Heart right ventricle (tissue), 16 donors: ENCODE measurements at regions not wholly inside any gene's neighbourhood (a gene's known extent, or its start where the extent isn't known, plus 50 kb on each side); places are given as distances from the start of the nearest gene placed in this dataset.
A peak's percentile ranks its signal among the peaks of the same experiment; 100 is the strongest.

Experiments
- ATAC-seq, 8 donors: fragments of 200-7000 bp; cut with Tn5 transposase; one replicate each; pipeline ENCODE4 v1.9.1; 2020; ENCODE audit warnings: mild to moderate bottlenecking in 8 of 8, moderate library complexity in 8 of 8, moderate number of reproducible peaks in 1 of 8
- DNase-seq, 2 donors: peaks; one replicate each; pipeline ENCODE4 v3.0.0-alpha.2; 2020
- H3K27ac ChIP-seq, 10 donors: fragments of 200-600 bp; sonication (generic) in 2 of 10; one replicate each; pipeline versions ENCODE4 v1.5.0 to v1.8.0; 2020 to 2022; ENCODE audit warnings: mild to moderate bottlenecking in 3 of 10
- H3K27me3 ChIP-seq, 7 donors: fragments of 200-600 bp; one replicate each; pipeline ENCODE4 v1.8.0; 2021 to 2022; ENCODE audit warnings: mild to moderate bottlenecking in 2 of 7
- H3K36me3 ChIP-seq, 9 donors: fragments of 200-600 bp; sonication (generic) in 1 of 9; one replicate each; pipeline versions ENCODE4 v1.5.0 to v1.8.0; 2020 to 2022; ENCODE audit warnings: mild to moderate bottlenecking in 2 of 9
- H3K4me1 ChIP-seq, 9 donors: fragments of 200-600 bp; sonication (generic) in 1 of 9; one replicate each; pipeline versions ENCODE4 v1.5.0 to v1.8.0; 2020 to 2022; ENCODE audit warnings: mild to moderate bottlenecking in 4 of 9
- H3K4me3 ChIP-seq, 10 donors: fragments of 200-600 bp; sonication (generic) in 2 of 10; one replicate each; pipeline versions ENCODE4 v1.5.0 to v1.8.0; 2020 to 2022; ENCODE audit warnings: mild to moderate bottlenecking in 7 of 10, moderate library complexity in 2 of 10
- H3K9me3 ChIP-seq, 11 donors: fragments of 200-600 bp in 10 of 11; sonication (generic) in 2 of 11; one replicate each; pipeline versions ENCODE4 v1.5.0 to v1.8.0; 2013 to 2022; ENCODE audit warnings: mild to moderate bottlenecking in 2 of 11, control low read depth in 1 of 11, moderate library complexity in 1 of 11
- whole genome bisulfite sequencing, 2 donors: extraction: QIAGEN DNeasy Blood & Tissue Kit; methylation state at CpG; one replicate each; pipeline ENCODE4 v1.1.7; 2013; ENCODE audit warnings: inconsistent platforms in 1 of 2; 5-methylcytosine and 5-hydroxymethylcytosine counted together
- intact Hi-C, 10 donors: fragments of 100-400 bp; cut with DNase I; formaldehyde crosslinking; loops; one replicate each; pipeline versions ENCODE4 v1.11.1 to v1.14.2; 2022
- TF ChIP-seq, protein P1 (sequence below), 9 donors: fragments of 200-600 bp; sonication (generic) in 2 of 9; IDR thresholded peaks; one replicate each; pipeline versions ENCODE4 v1.5.0 to v1.8.0; 2021 to 2022; ENCODE audit warnings: antibody characterized with exemption in 9 of 9, mild to moderate bottlenecking in 5 of 9, moderate library complexity in 1 of 9
- donor health status: Arrhythmogenic right ventricular cardiomyopathy.
- donor health status: ischemic (EF 13 %, LVEDD 7.1; RV severe dilation, severe dysfunction).
- donor health status: healthy with polysubstance abuse.
- donor health status: DM: no; HTN: yes; CAD: no.
- donor health status: DM: no; HTN: no; CAD: no.
- donor health status: ischemic (EF 25% LVEDD 6.9; RV normal size, moderate dysfunction).
- donor health status: ischemic (EF 25% LVEDD 5.7; RV mildly dilated, moderate dysfunction).
- donor health status: healthy.
- donor health status: DM: yes; HTN: yes; CAD: no.
- donor health status: Ischemic cardiomyopathy.
- donor health status: ischemic (EF 35%, LVEDD 5.7; RV mildly dilated, moderate dysfunction).
- donor health status: nonischemic (EF 11% LVEDD 7.7; RV severe dilation, severe dysfunction).
- donor health status: DM: yes; HTN: yes; CAD: no.
- donor health status: PGD.
- donor health status: ischemic (EF 29% LVEDD 5.4; RV normal size, mild dysfunction).
- donor health status: nonischemic (EF 23%, LVEDD 6.1; RV moderate dilation, normal function).

DNA sequence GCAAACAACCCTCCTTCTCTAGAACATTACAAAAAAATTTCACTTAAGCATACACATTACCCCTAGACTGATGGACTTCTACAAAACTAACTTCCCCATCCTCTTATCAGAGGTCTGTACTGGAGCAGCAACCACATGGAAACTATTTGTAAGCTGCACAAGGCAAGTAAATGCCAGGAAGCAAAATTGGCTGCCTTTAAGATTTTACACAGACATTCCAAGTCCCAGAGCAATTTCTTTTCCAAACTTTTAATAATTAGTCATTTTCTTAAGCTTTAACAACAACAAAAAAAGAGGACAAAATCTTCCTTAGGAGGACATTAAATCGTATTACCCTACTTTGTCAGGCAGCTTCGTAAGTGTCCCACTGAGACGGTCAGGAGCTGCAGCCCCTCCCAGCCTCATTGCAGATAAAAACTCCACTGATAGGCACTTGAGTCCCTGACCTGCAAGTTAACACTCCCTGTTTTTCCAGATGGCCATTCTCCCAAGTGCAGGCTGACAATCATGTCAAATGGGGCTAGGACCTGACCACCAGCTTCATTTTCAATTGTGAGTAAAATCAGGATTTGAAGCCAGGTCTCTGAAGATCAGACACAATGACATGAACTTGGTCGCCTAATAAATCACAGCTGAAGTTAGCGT lies 680.1 kb downstream of the DIAPH3 start:
- Histone ChIP-seq H3K27me3 (no peaks in the 10 kb centered on the region), H3K36me3 (no peaks in the 10 kb centered on the region), H3K4me3 (no peak overlapping the region), H3K4me1 (peaks cover 2 to 55% (median 28%) of the 10 kb centered on the region in 9 donors), H3K9me3 (no peaks in the 10 kb centered on the region), H3K27ac (peak overlapping the region in 8 of 10 donors; percentile 11 to 69 (median 54))
- 14 to 20% methylated on average over 5 of the region's 5 CpGs for WGBS, 2 donors
- TF ChIP-seq, protein P1, sequence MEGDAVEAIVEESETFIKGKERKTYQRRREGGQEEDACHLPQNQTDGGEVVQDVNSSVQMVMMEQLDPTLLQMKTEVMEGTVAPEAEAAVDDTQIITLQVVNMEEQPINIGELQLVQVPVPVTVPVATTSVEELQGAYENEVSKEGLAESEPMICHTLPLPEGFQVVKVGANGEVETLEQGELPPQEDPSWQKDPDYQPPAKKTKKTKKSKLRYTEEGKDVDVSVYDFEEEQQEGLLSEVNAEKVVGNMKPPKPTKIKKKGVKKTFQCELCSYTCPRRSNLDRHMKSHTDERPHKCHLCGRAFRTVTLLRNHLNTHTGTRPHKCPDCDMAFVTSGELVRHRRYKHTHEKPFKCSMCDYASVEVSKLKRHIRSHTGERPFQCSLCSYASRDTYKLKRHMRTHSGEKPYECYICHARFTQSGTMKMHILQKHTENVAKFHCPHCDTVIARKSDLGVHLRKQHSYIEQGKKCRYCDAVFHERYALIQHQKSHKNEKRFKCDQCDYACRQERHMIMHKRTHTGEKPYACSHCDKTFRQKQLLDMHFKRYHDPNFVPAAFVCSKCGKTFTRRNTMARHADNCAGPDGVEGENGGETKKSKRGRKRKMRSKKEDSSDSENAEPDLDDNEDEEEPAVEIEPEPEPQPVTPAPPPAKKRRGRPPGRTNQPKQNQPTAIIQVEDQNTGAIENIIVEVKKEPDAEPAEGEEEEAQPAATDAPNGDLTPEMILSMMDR (IDR thresholded peaks at IDR 0.05) = no peak
- intact Hi-C loops = loop anchor here in 1 of 10 donors (10.0 kb wide), 1 partner anchor 51 kb away; no protein-coding TSS in a partner anchor
- DNase-seq (peak in 1 of 2 donors; percentile 30), ATAC-seq (peak in 7 of 8 donors; percentile 74 to 86 (median 77))

DNA sequence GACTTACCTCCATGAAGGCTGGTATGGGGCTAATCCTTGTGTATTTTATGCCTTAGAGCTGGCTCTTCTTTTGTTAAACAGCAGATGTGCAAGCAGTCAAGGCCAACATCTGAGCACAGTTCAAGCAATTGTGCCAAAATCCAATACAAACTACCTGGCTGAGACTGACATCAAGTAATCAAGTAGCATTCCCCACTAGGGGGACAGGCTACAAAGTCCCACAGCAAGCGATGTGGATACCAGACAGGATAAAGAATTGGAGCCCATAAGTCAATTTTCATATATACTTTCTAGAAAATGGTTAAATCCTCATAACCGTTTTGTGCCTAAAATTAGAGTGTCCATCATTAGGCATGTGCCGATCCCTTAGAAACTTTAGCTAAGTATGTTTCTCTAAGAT lies 675.8 kb downstream of the DIAPH3 start:
- H3K4me3 ChIP-seq = no peak overlapping the region
- intact Hi-C loops = loop anchor here in 1 of 10 donors (10.0 kb wide), 1 partner anchor 47 kb away; no protein-coding TSS in a partner anchor
- no peaks in the 10 kb centered on the region for H3K27me3 ChIP-seq
- no peaks in the 10 kb centered on the region for H3K9me3 ChIP-seq
- peaks cover 0 to 26% (median 16%) of the 10 kb centered on the region in 9 donors for H3K4me1 ChIP-seq
- DNase-seq = no peak
- WGBS, 2 donors = 88 to 95% methylated on average over 3 of the region's 3 CpGs
- H3K27ac ChIP-seq = no peak overlapping the region
- no peaks in the 10 kb centered on the region for H3K36me3 ChIP-seq
- TF ChIP-seq, protein P1 (IDR thresholded peaks at IDR 0.05) = no peak
- no peak for ATAC-seq

DNA sequence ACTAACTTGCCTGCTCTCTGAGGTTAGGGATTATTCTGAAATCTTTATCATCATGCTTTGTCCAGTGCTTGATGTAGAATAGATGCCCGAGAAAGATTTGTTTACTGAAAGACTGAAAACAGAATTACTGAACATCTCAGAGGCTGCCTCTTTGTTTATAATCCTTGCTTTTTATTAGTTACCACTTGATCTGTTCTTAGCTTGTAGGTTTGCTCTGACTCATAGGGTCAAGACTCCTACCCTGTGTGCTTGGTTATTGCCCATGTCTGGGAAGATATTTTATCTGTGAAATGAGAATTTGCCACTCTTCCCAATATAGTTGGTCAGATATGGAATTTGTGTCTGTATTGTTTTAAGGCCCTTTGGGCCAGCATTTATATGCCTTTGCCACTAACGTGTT lies 675.3 kb downstream of the DIAPH3 start:
- intact Hi-C loops = loop anchor here in 1 of 10 donors (10.0 kb wide), 1 partner anchor 46 kb away; no protein-coding TSS in a partner anchor
- Histone ChIP-seq H3K36me3 (no peaks in the 10 kb centered on the region), H3K27ac (no peak overlapping the region), H3K4me3 (no peak overlapping the region), H3K4me1 (peaks cover 0 to 23% (median 15%) of the 10 kb centered on the region in 9 donors), H3K9me3 (no peaks in the 10 kb centered on the region), H3K27me3 (no peaks in the 10 kb centered on the region)
- no peak for DNase-seq
- no peak for ATAC-seq
- 87 to 89% methylated on average over 2 of the region's 2 CpGs for WGBS, 2 donors
- TF ChIP-seq, protein P1 (IDR thresholded peaks at IDR 0.05) = no peak

DNA sequence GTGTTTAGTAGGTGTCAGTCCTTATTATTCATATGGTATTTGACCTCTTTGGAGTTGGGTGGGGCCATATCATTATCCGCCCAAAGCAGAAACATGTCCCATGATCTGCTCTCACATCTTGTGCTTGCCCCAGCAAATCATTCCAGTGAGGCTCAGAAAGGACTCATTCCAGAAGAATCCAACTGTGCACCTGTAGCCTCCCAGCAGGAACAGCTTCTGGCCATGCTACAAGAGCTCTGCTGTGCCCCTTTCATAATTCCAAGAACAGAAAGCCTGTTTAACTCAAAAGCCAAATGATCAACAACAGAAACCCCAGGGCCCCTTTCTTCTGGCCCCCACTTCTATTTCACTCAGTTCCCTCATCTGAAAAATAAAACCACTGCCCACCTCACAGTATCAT lies 673.1 kb downstream of the DIAPH3 start:
- H3K27me3 ChIP-seq = no peaks in the 10 kb centered on the region
- H3K9me3 ChIP-seq = no peaks in the 10 kb centered on the region
- 93 to 100% methylated on average over 1 of the region's 1 CpG for WGBS, 2 donors
- no peak overlapping the region for H3K4me3 ChIP-seq
- no peak overlapping the region for H3K27ac ChIP-seq
- H3K36me3 ChIP-seq = no peaks in the 10 kb centered on the region
- intact Hi-C loops = loop anchor here in 2 of 10 donors (10.0 kb wide), 2 partner anchors 46 to 184 kb away; no protein-coding TSS in a partner anchor
- TF ChIP-seq, protein P1 (IDR thresholded peaks at IDR 0.05) = no peak
- H3K4me1 ChIP-seq = peaks cover 0 to 34% (median 22%) of the 10 kb centered on the region in 9 donors
- DNase-seq = no peak
- ATAC-seq = no peak
